ENCODE measurements at regions not wholly inside any gene's neighbourhood (a gene's known extent, or its start where the extent isn't known, plus 50 kb on each side); places are given as distances from the start of the nearest gene placed in this dataset.

DNA sequence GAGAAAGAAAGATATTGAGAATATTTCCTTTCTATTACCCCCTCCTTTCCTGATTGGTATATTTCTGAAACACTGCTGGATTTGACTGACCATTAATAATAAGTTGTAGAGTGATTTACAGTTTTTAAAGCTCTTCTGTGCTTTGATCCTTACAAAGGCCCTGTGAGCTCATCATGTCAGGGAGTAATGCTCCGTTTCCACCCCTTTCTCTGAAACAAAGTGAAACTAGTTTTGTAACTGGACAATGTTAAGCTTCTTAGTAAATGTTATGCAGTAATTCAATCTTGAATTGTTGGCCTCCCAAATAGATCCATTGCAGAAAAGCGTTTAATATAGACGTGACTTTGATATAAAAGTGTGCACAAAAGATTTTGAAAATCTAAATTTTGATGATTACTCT, 190.1 kb upstream of the GNPDA2 start:
- Histone ChIP-seq H3K27me3 (ENCODE audit: control insufficient read depth, insufficient read depth, low read length) (no peaks in the 10 kb centered on the region), H3K36me3 (replicated peaks; ENCODE audit: control insufficient read depth, insufficient read depth, low read length) (no peaks in the 10 kb centered on the region), H3K4me3 (ENCODE audit: insufficient read depth, low read depth, low read length) (no peak overlapping the region)
- DNase-seq = no peak

DNA sequence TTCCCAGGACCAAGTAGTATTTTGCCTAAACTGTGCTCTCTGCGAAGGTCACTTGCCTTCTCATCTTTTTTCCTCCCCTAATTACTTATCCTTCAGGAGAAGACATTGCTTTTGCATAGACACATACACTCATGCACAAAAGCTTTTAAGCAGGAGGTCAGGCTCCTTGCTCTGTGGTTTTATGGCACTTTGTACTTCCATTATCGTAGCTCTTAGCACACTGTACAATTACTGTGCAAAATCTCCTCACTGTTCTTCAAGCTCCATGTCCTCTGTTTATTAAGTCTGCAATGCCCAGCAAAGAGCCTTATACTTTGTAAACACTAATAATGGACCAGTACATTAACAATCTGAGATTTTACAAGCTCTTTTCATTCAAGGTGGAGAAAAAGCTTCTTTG, 188.4 kb upstream of the GNPDA2 start:
- DNase-seq = no peak
- no peaks in the 10 kb centered on the region for H3K36me3 ChIP-seq (replicated peaks; ENCODE audit: control insufficient read depth, insufficient read depth, low read length)
- H3K27me3 ChIP-seq (ENCODE audit: control insufficient read depth, insufficient read depth, low read length) = no peaks in the 10 kb centered on the region
- no peak overlapping the region for H3K4me3 ChIP-seq (ENCODE audit: insufficient read depth, low read depth, low read length)

DNA sequence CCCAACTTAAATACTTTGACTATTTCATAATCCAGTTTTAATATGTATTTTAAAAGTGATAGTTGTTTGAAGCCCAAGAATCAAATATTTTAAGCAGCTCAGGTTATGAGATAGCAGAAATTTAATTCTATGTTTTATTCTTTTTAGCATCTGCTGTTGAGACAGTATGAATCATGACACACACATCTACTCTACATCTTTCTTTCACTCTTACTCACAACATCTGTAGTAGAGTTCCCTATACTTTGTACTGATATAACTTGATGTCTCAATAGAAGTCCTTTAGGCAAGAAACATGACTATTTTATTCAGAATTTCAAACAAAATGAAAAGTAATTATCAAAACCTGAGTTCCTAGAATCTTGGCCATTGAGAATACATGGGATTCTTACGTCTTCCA, 187.9 kb upstream of the GNPDA2 start:
- no peak for DNase-seq
- no peaks in the 10 kb centered on the region for H3K36me3 ChIP-seq (replicated peaks; ENCODE audit: control insufficient read depth, insufficient read depth, low read length)

DNA sequence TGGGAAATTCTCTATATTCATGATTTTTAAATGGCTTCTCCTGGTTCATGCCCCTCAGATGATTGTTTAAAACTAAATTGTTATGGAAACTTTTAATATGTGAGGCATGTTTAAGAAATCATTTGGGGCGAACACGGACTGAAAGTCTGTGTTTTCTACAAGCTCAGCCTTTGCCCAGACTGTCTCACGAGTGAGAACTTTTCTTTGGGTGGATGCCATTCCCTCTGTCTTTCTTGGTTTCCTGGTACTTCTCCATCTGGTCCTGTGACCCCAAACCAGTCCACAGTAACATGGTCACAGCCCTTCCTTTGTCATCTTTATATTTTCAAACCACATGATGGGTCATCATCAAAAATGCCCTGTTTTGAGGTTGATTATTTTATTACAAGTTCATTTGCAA, 186.6 kb upstream of the GNPDA2 start:
- no peaks in the 10 kb centered on the region for H3K27me3 ChIP-seq (ENCODE audit: control insufficient read depth, insufficient read depth, low read length)
- DNase-seq = no peak

More for the DNA sequence above, 187.9 kb upstream of the GNPDA2 start:
- Histone ChIP-seq H3K4me3 (ENCODE audit: insufficient read depth, low read depth, low read length) (no peak overlapping the region), H3K27me3 (ENCODE audit: control insufficient read depth, insufficient read depth, low read length) (no peaks in the 10 kb centered on the region)

DNA sequence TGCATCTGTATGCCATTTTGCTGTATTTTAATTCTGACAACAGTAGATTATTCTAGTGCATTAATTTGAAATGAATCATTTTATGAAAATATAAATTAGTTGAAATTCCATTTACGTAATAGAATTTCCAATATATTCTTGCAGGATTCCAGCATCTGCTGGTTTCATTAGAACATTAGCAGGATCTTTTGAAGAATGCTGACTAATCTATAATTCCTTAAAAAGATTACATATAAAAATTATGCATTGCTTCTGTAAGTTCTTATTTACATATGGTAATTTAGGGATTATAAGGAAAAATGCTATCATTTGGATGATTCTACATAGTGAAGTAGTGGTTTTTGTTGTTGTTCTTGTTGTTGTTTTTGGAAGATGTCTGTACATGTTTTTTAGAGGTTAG, 182.2 kb upstream of the GNPDA2 start:
- DNase-seq = no peak
- no peak overlapping the region for H3K4me3 ChIP-seq (ENCODE audit: insufficient read depth, low read depth, low read length)
- no peaks in the 10 kb centered on the region for H3K27me3 ChIP-seq (ENCODE audit: control insufficient read depth, insufficient read depth, low read length)
- H3K36me3 ChIP-seq (replicated peaks; ENCODE audit: control insufficient read depth, insufficient read depth, low read length) = no peaks in the 10 kb centered on the region

More for the DNA sequence above, 186.6 kb upstream of the GNPDA2 start:
- Histone ChIP-seq H3K36me3 (replicated peaks; ENCODE audit: control insufficient read depth, insufficient read depth, low read length) (no peaks in the 10 kb centered on the region), H3K4me3 (ENCODE audit: insufficient read depth, low read depth, low read length) (no peak overlapping the region)

DNA sequence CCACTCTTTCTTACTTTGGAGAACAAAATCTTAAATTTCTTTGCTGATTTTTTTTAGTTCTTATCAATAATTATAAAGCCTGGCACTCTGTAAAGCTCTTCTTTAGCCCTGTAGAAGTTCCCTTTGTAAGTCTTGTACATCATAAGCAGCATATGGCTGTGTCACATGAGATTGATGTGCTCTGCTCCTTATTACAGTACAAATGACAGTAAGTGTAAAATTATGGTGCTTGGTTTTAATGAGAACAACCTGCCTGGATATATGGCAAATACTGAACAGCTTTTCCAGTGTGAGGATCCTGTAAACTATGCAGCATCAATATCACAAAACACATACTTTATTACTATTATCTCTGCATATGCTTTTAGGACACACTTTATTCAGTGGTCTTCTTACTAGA, 145.9 kb upstream of the GNPDA2 start:
- no peak for DNase-seq
- Histone ChIP-seq H3K36me3 (replicated peaks; ENCODE audit: control insufficient read depth, insufficient read depth, low read length) (no peaks in the 10 kb centered on the region), H3K27me3 (ENCODE audit: control insufficient read depth, insufficient read depth, low read length) (no peaks in the 10 kb centered on the region), H3K4me3 (ENCODE audit: insufficient read depth, low read depth, low read length) (no peak overlapping the region)

DNA sequence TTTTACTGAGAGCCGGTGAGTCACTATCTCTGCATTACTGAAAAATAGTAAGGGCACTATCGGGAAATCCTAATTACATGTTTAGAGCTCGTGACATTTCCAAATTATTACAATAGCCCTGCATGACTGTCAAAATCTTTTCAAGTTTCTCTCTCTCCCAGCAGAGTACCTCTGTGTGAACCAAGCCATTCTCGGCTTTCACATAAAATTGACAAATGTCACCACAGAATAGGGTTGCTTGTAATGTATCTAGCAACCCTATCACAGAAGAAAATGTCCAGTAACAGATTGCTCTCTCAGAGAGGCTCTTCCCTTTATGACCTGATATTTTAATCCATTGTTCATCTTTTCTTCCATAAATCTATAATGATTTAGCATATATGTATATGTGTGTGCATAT, 144.8 kb upstream of the GNPDA2 start:
- Histone ChIP-seq H3K27me3 (ENCODE audit: control insufficient read depth, insufficient read depth, low read length) (no peaks in the 10 kb centered on the region), H3K36me3 (replicated peaks; ENCODE audit: control insufficient read depth, insufficient read depth, low read length) (no peaks in the 10 kb centered on the region), H3K4me3 (ENCODE audit: insufficient read depth, low read depth, low read length) (no peak overlapping the region)
- no peak for DNase-seq

DNA sequence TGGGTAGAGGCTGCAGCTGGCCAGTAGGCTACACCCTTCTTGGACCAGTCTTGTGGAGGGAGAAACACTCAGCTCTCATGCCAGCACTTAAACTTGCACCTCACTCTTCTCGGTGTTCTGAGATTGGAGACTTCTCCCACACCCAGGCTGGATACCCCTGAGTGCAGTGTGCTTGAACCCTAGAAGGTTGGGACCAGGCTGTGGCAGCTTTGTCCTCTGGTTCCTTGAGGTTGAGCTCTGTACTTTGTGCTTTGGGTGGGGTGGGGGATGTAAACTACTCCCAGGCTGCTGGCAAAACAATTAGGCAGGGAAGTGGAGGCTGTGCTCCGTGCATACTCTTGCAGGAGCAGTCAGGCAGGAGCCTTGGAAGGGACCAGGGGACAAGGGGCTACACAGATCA, 143.6 kb upstream of the GNPDA2 start:
- no peaks in the 10 kb centered on the region for H3K27me3 ChIP-seq (ENCODE audit: control insufficient read depth, insufficient read depth, low read length)
- DNase-seq = no peak
- H3K4me3 ChIP-seq (ENCODE audit: insufficient read depth, low read depth, low read length) = no peak overlapping the region
- no peaks in the 10 kb centered on the region for H3K36me3 ChIP-seq (replicated peaks; ENCODE audit: control insufficient read depth, insufficient read depth, low read length)

DNA sequence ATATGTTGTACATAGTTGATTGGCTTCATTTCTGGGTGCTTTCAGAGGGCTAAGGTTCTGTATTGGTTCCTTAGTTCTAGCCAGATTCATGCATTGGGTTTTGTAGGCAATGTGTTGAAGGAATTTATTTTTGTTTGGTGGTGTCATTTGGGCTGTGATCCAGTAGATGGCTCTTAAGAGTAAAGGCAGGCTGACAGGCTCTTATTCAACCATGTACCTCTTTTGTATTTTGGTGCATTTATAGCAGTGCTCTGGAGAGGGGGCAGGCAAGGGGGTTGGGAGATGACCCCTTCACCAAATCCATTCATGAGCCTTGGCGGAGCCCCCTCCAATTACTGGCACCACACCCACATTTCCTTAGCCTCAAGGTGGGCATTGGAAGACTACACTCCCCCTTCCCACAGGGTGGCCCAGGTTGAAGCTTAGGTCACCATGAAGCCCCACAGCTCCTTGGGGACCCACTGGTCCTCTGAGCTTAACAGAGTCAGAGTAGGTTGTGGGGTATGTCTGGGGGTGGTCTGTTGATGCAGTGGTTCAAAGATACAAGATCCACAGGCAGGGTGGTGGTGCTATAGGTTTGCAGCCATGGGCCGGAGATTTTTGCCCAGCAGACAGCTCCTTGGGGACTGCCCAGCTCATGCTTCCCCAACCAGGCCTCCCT, 143.0 kb upstream of the GNPDA2 start:
- Histone ChIP-seq H3K4me3 (ENCODE audit: insufficient read depth, low read depth, low read length) (no peak overlapping the region), H3K27me3 (ENCODE audit: control insufficient read depth, insufficient read depth, low read length) (no peaks in the 10 kb centered on the region), H3K36me3 (replicated peaks; ENCODE audit: control insufficient read depth, insufficient read depth, low read length) (no peaks in the 10 kb centered on the region)
- peak; percentile 7 for DNase-seq

DNA sequence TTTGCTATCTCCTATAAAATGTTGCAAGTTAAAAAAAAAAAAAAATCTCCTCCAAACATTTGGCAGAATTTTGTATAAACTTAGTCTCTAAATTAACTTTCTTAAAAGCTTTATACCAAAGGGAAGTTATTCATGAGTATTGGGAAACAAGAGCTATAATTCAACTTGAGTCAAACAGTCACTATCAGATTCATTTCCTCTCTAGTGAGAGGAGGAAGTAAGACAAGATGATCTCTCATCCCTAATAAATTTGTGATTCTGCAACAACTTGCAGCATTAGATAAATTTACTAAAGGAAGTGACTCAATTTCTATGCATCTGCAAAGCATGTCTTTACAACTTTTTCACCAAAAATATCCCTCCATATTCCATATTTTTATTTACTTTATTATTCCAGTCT, 135.4 kb upstream of the GNPDA2 start:
- H3K36me3 ChIP-seq (replicated peaks; ENCODE audit: control insufficient read depth, insufficient read depth, low read length) = no peaks in the 10 kb centered on the region
- H3K4me3 ChIP-seq (ENCODE audit: insufficient read depth, low read depth, low read length) = no peak overlapping the region
- DNase-seq = no peak
- H3K27me3 ChIP-seq (ENCODE audit: control insufficient read depth, insufficient read depth, low read length) = no peaks in the 10 kb centered on the region; the same call in 1 of the 2 replicates

DNA sequence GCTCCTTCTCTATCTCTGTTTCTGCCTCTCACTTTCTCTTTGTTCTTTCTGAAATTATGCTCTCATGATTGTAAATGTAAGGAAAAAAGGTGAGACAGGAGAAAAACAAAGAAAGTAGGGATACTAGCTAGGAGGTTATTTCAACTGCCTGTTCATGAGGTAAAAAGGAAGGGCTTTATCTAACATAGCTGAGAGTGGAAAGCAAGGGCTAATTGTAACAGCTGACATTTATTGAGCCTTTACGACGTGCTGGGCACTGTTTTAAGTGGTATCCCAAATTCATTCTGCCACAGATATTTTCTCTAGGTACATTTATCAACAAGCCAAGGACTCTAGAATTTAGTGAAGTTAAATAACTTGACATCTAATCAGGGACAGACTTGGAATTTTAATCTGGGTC, 133.1 kb upstream of the GNPDA2 start:
- Histone ChIP-seq H3K36me3 (replicated peaks; ENCODE audit: control insufficient read depth, insufficient read depth, low read length) (no peaks in the 10 kb centered on the region), H3K4me3 (ENCODE audit: insufficient read depth, low read depth, low read length) (no peak overlapping the region), H3K27me3 (ENCODE audit: control insufficient read depth, insufficient read depth, low read length) (no peaks in the 10 kb centered on the region; the same call in 1 of the 2 replicates)
- DNase-seq = no peak

DNA sequence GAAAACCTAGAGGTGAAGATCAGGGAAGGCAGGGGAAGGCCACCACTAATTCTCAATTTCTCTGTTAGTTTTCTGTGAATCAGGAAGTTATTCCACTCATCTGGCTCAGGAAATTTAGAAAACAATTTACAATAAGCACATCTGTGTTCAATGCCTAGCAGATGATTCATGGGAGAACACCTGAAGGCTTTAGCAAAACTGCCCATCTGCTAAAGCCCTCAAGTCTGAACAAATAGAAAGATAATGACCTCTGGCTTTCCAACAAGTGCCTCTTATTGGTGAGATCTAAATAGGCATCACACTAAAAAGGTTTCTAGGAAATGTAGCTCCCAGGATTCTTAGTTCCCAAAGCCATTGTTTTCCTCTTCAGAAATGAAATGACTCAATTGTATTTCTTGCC, 122.1 kb upstream of the GNPDA2 start:
- no peak for DNase-seq
- Histone ChIP-seq H3K36me3 (replicated peaks; ENCODE audit: control insufficient read depth, insufficient read depth, low read length) (no peaks in the 10 kb centered on the region), H3K4me3 (ENCODE audit: insufficient read depth, low read depth, low read length) (no peak overlapping the region), H3K27me3 (ENCODE audit: control insufficient read depth, insufficient read depth, low read length) (no peaks in the 10 kb centered on the region)

DNA sequence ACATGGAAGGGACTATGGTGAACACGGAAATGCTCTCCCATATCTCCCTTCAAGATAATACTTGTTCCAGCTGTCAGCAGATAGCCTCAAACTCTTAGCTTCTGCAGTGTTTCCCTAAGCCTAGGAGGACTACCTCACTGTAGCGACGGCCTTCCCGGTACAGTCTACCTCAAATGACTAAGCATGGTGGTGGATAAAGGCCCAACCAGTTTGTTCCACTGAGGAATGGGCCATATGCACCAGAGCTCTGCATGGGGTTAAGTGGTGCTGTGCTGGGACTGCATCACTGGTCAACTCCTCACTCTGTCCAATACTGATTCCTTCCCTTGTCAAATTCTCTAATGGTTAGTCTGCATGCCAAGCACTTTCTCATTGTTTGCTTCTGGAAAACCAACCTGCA, 119.6 kb upstream of the GNPDA2 start:
- H3K27me3 ChIP-seq (ENCODE audit: control insufficient read depth, insufficient read depth, low read length) = no peaks in the 10 kb centered on the region
- H3K36me3 ChIP-seq (replicated peaks; ENCODE audit: control insufficient read depth, insufficient read depth, low read length) = no peaks in the 10 kb centered on the region
- DNase-seq = no peak
- H3K4me3 ChIP-seq (ENCODE audit: insufficient read depth, low read depth, low read length) = no peak overlapping the region

DNA sequence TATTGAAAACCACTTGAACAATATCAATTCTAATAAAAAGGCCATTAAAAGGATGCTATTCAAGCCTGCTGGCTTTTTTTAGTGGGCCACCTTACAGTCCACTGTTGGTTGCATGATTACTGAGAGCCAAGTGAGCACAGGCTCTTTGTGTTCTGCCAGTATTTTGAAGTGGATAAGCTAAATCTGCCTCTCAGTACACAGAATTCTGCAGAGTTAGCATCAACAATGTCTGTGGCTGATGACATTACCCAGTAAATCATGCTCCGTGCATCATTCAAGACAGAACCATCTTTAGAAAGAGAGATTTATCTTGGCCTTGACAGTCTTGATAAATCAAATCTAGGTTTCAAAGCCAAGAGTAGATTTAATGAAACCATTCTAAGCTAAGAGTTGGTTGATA, 119.0 kb upstream of the GNPDA2 start:
- DNase-seq = no peak
- H3K36me3 ChIP-seq (replicated peaks; ENCODE audit: control insufficient read depth, insufficient read depth, low read length) = no peaks in the 10 kb centered on the region
- no peaks in the 10 kb centered on the region for H3K27me3 ChIP-seq (ENCODE audit: control insufficient read depth, insufficient read depth, low read length)

DNA sequence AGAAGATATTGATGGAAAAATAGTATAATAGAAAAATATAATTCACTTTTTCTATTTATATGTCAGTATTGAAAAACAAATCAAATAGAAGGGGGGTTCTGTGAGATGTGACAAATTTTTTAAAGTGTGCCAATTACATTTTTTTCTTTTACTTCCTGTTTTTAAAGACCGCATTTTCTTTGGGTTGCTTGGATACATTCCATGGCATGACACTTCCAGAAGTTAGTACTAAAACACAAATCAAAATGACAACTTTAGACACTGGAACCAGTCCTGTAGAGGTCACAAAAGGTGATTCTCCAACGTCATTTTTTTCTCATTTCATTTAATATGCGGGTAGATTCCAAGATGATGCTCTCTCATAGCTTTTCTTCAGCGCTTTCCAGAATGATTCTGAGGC, 116.2 kb upstream of the GNPDA2 start:
- no peaks in the 10 kb centered on the region for H3K36me3 ChIP-seq (replicated peaks; ENCODE audit: control insufficient read depth, insufficient read depth, low read length)
- no peak overlapping the region for H3K4me3 ChIP-seq (ENCODE audit: insufficient read depth, low read depth, low read length)
- DNase-seq = no peak
- H3K27me3 ChIP-seq (ENCODE audit: control insufficient read depth, insufficient read depth, low read length) = no peaks in the 10 kb centered on the region

More for the DNA sequence above, 119.0 kb upstream of the GNPDA2 start:
- H3K4me3 ChIP-seq (ENCODE audit: insufficient read depth, low read depth, low read length) = no peak overlapping the region

DNA sequence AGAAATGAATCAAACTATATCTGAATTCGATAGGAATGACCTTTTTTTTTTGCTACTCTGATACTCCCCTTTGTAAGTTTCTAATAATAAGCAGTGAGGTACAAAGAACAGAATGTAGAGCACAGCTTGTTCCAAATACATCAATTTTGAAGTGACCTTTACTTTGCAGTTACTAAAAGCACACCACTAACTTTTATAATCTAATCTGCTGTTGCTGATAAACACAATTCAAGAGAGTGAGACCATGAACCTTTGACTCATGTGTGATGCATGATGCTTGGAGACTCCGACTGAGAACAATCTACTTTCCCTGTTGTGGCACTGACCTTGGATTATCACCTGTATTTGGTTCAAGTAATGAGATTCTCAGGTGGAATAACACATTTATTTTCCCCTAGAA, 91.6 kb upstream of the GNPDA2 start:
- no peak for DNase-seq
- Histone ChIP-seq H3K36me3 (replicated peaks; ENCODE audit: control insufficient read depth, insufficient read depth, low read length) (no peaks in the 10 kb centered on the region), H3K4me3 (ENCODE audit: insufficient read depth, low read depth, low read length) (no peak overlapping the region), H3K27me3 (ENCODE audit: control insufficient read depth, insufficient read depth, low read length) (no peaks in the 10 kb centered on the region)

Data from H7 (cell line).